ENCODE measurements at regions not wholly inside any gene's neighbourhood (a gene's known extent, or its start where the extent isn't known, plus 50 kb on each side); places are given as distances from the start of the nearest gene placed in this dataset.

DNA sequence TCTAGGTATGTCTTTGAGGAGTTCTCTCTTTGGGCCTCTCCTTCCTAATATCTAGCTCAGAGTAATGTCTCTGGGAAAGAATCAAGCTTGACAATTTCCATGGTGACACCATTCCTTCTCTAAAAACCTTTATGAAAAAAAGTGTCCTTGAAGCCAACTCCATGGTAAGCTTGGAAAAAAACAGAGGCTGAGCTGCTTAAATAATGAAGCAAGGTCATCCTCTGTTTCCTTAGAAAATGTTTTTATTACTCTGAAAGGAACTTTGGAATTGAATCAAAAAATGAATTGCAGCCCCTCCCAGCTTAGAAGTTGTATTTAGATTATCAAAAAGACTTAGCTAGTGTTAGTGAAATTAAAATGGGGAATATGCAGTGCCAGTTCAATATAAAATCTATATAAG lies 166.1 kb upstream of the KITLG start:
- H3K27me3 ChIP-seq: no peaks in the 10 kb centered on the region
- intact Hi-C loops (cut with DNase I; ENCODE audit: low total_unique reads): no loop called here
- no peaks in the 10 kb centered on the region for H3K9me3 ChIP-seq
- H3K4me3 ChIP-seq: no peak overlapping the region
- TF ChIP-seq, protein P1, sequence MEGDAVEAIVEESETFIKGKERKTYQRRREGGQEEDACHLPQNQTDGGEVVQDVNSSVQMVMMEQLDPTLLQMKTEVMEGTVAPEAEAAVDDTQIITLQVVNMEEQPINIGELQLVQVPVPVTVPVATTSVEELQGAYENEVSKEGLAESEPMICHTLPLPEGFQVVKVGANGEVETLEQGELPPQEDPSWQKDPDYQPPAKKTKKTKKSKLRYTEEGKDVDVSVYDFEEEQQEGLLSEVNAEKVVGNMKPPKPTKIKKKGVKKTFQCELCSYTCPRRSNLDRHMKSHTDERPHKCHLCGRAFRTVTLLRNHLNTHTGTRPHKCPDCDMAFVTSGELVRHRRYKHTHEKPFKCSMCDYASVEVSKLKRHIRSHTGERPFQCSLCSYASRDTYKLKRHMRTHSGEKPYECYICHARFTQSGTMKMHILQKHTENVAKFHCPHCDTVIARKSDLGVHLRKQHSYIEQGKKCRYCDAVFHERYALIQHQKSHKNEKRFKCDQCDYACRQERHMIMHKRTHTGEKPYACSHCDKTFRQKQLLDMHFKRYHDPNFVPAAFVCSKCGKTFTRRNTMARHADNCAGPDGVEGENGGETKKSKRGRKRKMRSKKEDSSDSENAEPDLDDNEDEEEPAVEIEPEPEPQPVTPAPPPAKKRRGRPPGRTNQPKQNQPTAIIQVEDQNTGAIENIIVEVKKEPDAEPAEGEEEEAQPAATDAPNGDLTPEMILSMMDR (IDR thresholded peaks at IDR 0.05): no peak
- TF ChIP-seq POLR2A (IDR thresholded peaks at IDR 0.05): no peak
- no peaks in the 10 kb centered on the region for H3K36me3 ChIP-seq
- no peaks in the 10 kb centered on the region for H3K4me1 ChIP-seq
- no peak overlapping the region for H3K27ac ChIP-seq
- DNase-seq: no peak

DNA sequence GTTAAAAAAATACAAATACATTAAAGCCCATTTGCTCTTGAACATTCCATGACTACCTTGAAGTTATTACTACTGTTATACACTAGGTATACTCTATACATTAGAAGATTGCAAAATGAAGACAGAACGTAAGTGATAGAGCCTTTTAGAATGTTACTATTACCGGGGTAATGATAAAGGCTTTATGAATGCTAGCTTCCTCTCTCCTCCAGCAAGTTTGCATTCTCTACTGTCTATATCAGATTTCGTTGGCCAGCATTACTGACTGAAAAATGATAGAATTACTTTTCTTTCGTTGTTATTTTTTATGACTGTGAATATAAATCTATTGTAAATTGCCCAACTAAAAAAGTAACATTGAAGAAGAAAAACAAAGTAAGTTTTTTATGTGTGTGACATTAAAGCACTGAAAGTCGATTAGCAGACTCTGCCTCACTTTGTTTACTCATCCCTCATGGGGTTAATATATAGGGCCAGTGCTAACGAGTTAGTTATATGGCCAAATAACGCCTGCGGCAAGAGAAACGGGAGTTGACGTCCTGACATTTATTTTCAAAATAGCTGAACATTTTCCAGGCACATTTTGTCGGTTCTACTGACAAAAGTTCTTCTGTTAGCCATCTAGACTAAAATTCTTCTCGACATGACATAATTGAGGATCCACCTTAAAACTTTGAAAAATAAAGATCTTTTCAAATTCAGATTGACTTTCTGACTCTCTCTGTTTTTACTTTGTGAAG lies 163.8 kb upstream of the KITLG start:
- intact Hi-C loops (cut with DNase I; ENCODE audit: low total_unique reads): no loop called here
- Histone ChIP-seq H3K36me3 (no peaks in the 10 kb centered on the region), H3K27me3 (no peaks in the 10 kb centered on the region), H3K4me3 (no peak overlapping the region), H3K27ac (no peak overlapping the region), H3K9me3 (no peaks in the 10 kb centered on the region), H3K4me1 (no peaks in the 10 kb centered on the region)
- TF ChIP-seq POLR2A (IDR thresholded peaks at IDR 0.05): no peak
- TF ChIP-seq, protein P1 (IDR thresholded peaks at IDR 0.05): no peak
- DNase-seq: no peak

DNA sequence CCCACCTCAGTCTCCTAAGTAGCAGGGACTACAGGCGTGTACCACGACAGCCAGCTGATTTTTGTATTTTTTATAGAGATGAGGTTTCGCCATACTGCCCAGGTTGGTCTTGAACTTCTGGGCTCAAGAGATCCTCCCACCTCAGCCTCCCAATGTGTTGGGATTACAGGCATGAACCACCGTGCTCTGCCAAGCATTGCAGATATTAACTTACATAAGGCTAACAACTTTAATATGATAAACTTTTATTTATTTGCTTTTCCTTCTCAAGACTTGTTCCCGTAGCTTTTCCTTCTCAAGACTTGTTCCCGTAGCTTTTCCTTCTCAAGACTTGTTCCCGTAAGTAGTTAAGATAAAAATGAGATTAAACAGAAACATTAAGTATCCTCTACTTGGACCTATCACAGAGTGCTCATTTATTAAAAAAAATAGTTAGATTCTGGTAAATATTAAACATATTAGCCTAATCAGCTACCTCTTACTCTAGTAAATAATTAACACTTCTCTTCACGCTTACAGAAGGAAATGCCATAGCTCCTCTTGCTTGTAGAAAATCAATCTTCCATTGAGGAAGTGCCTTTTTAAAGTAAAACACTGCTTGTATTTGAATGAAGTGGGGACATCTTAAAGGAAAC lies 157.7 kb upstream of the KITLG start:
- H3K4me1 ChIP-seq: no peaks in the 10 kb centered on the region
- DNase-seq: no peak
- no peaks in the 10 kb centered on the region for H3K9me3 ChIP-seq
- no peak for TF ChIP-seq POLR2A (IDR thresholded peaks at IDR 0.05)
- TF ChIP-seq, protein P1 (IDR thresholded peaks at IDR 0.05): no peak
- H3K36me3 ChIP-seq: no peaks in the 10 kb centered on the region
- H3K27me3 ChIP-seq: no peaks in the 10 kb centered on the region
- intact Hi-C loops (cut with DNase I; ENCODE audit: low total_unique reads): no loop called here
- no peak overlapping the region for H3K27ac ChIP-seq
- no peak overlapping the region for H3K4me3 ChIP-seq

GRCh38 chr12:88736031-88736430 lies 155.8 kb upstream of the KITLG start:
- Histone ChIP-seq H3K27me3 (no peaks in the 10 kb centered on the region), H3K9me3 (no peaks in the 10 kb centered on the region), H3K27ac (no peak overlapping the region), H3K4me3 (no peak overlapping the region), H3K4me1 (no peaks in the 10 kb centered on the region), H3K36me3 (no peaks in the 10 kb centered on the region)
- no peak for DNase-seq
- intact Hi-C loops (cut with DNase I; ENCODE audit: low total_unique reads): no loop called here
- TF ChIP-seq, protein P1 (IDR thresholded peaks at IDR 0.05): no peak
- no peak for TF ChIP-seq POLR2A (IDR thresholded peaks at IDR 0.05)

- Histone ChIP-seq H3K27me3 (no peaks in the 10 kb centered on the region), H3K36me3 (no peaks in the 10 kb centered on the region), H3K9me3 (no peaks in the 10 kb centered on the region), H3K27ac (no peak overlapping the region), H3K4me1 (no peaks in the 10 kb centered on the region), H3K4me3 (no peak overlapping the region)
- no peak for DNase-seq
- TF ChIP-seq, protein P1 (IDR thresholded peaks at IDR 0.05): no peak
- intact Hi-C loops (cut with DNase I; ENCODE audit: low total_unique reads): no loop called here
Measured at GRCh38 chr12:88733008-88733407, 152.7 kb upstream of the KITLG start.
